Keratinocyte (primary cell): ENCODE measurements at regions not wholly inside any gene's neighbourhood (a gene's known extent, or its start where the extent isn't known, plus 50 kb on each side); places are given as distances from the start of the nearest gene placed in this dataset.

Experiments used
- DNase-seq: peaks from one replicate; pipeline ENCODE4 v3.0.0-alpha.2; 2011; ENCODE audit warnings: low read depth, missing footprints, low spot score
- FAIRE-seq: peaks from 2 replicates; lab custom pipeline; 2011; peaks lifted over from hg19 to GRCh38; lab: Jason Lieb, UNC
- H2AFZ ChIP-seq: 2 replicates; pipeline ENCODE4 v1.6.0; 2012; ENCODE audit warnings: low read length, control low read depth, inconsistent platforms; ENCODE audit not compliant: control insufficient read depth
- H3K27ac ChIP-seq: 2 replicates; pipeline ENCODE4 v1.5.1; 2011; ENCODE audit warnings: low read length; ENCODE audit not compliant: control insufficient read depth, insufficient read depth
- H3K27me3 ChIP-seq: 3 replicates; pipeline ENCODE4 v1.6.0; 2011; ENCODE audit warnings: low read length; ENCODE audit not compliant: control insufficient read depth, insufficient read depth; ENCODE audit errors: extremely low read depth
- H3K36me3 ChIP-seq, 2 experiments: 2 replicates in 1 of 2; 3 replicates in 1 of 2; pipeline ENCODE4 v1.5.1; 2011; ENCODE audit warnings: low read length in 2 of 2, mild to moderate bottlenecking in 1 of 2; ENCODE audit not compliant: control insufficient read depth in 2 of 2, insufficient read depth in 2 of 2; ENCODE audit errors: extremely low read depth in 1 of 2
- H3K4me1 ChIP-seq: 3 replicates; pipeline ENCODE4 v1.5.1; 2011; ENCODE audit warnings: low read length; ENCODE audit not compliant: control insufficient read depth, insufficient read depth; ENCODE audit errors: extremely low read depth
- H3K4me2 ChIP-seq: 3 replicates; pipeline ENCODE4 v1.6.0; 2011; ENCODE audit warnings: low read depth, low read length; ENCODE audit not compliant: control insufficient read depth, insufficient read depth; ENCODE audit errors: extremely low read depth
- H3K4me3 ChIP-seq, 3 experiments: fragments of 200-600 bp in 1 of 3; sonication (generic) in 1 of 3; 2 replicates in 2 of 3; 3 replicates in 1 of 3; pipeline ENCODE4 v1.5.1; 2011 to 2016; ENCODE audit warnings: low read length in 3 of 3, mild to moderate bottlenecking in 3 of 3, control low read depth in 2 of 3, inconsistent platforms in 1 of 3, low read depth in 1 of 3, mixed read lengths in 1 of 3, mixed run types in 1 of 3, moderate library complexity in 1 of 3; ENCODE audit not compliant: control insufficient read depth in 2 of 3, insufficient read depth in 2 of 3; ENCODE audit errors: extremely low read depth in 1 of 3
- H3K79me2 ChIP-seq: 2 replicates; pipeline ENCODE4 v1.6.0; 2012; ENCODE audit warnings: low read length; ENCODE audit not compliant: control insufficient read depth, insufficient read depth
- H3K9ac ChIP-seq: 3 replicates; pipeline ENCODE4 v1.6.0; 2011; ENCODE audit warnings: low read length; ENCODE audit not compliant: control insufficient read depth, insufficient read depth; ENCODE audit errors: extremely low read depth
- H3K9me1 ChIP-seq: 3 replicates; pipeline ENCODE4 v1.6.0; 2011; ENCODE audit warnings: low read length; ENCODE audit not compliant: control insufficient read depth, insufficient read depth; ENCODE audit errors: extremely low read depth
- H3K9me3 ChIP-seq: 2 replicates; pipeline ENCODE4 v1.5.1; 2012; ENCODE audit warnings: low read depth, low read length; ENCODE audit not compliant: control insufficient read depth
- H4K20me1 ChIP-seq: 3 replicates; pipeline ENCODE4 v1.6.0; 2011; ENCODE audit warnings: low read length; ENCODE audit not compliant: control insufficient read depth, insufficient read depth; ENCODE audit errors: extremely low read depth
- EZH2 ChIP-seq: IDR thresholded peaks from one replicate; pipeline ENCODE4 v1.6.1; 2012; ENCODE audit warnings: inconsistent platforms, mild to moderate bottlenecking, low read length, moderate library complexity
- dilution Hi-C: fragments of 300-500 bp; cut with MboI; formaldehyde crosslinking; loops from one replicate; pipeline ENCODE4 v1.7.0; 2020; ENCODE audit warnings: low sequenced_read_pairs; ENCODE audit not compliant: extremely low pct_ligation_motif_present
- TF ChIP-seq, protein P1 (sequence below), 3 experiments: IDR thresholded peaks in 1 of 3; conservative IDR thresholded peaks in 1 of 3; optimal IDR thresholded peaks in 1 of 3; 2 replicates in 2 of 3; 3 replicates in 1 of 3; pipeline versions ENCODE3 to v1.5.1; 2011; ENCODE audit warnings: low read length in 3 of 3, mild to moderate bottlenecking in 3 of 3, moderate library complexity in 2 of 3, control low read depth in 1 of 3, inconsistent platforms in 1 of 3; ENCODE audit not compliant: insufficient read depth in 2 of 3; ENCODE audit errors: extremely low read depth in 1 of 3

DNA sequence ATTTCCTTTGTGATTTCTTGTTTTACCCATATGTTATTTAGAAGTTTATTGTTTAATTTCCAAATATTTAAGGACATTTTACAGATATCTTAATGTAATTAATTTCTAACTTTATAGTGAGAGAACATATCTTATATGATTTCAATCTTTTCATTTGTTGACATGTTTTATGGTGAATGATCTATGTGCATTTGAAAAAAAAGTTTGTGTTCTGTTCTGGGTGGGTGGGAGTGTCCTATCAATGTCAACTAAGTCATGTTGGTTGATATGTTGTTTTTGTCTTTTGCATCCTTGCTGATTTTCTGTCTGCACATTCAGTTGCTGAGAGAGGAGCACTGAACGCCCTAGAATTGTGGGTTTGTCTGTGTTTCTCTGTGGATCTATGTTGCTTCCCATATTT is 50.3 kb upstream of the CBFA2T3 start:
- H3K9me3 ChIP-seq = no peaks in the 10 kb centered on the region
- H3K4me1 ChIP-seq = no peaks in the 10 kb centered on the region
- TF ChIP-seq, protein P1, sequence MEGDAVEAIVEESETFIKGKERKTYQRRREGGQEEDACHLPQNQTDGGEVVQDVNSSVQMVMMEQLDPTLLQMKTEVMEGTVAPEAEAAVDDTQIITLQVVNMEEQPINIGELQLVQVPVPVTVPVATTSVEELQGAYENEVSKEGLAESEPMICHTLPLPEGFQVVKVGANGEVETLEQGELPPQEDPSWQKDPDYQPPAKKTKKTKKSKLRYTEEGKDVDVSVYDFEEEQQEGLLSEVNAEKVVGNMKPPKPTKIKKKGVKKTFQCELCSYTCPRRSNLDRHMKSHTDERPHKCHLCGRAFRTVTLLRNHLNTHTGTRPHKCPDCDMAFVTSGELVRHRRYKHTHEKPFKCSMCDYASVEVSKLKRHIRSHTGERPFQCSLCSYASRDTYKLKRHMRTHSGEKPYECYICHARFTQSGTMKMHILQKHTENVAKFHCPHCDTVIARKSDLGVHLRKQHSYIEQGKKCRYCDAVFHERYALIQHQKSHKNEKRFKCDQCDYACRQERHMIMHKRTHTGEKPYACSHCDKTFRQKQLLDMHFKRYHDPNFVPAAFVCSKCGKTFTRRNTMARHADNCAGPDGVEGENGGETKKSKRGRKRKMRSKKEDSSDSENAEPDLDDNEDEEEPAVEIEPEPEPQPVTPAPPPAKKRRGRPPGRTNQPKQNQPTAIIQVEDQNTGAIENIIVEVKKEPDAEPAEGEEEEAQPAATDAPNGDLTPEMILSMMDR (optimal IDR thresholded peaks at IDR 0.05 in 1 of 3, IDR thresholded peaks at IDR 0.05 in 1 of 3, conservative IDR thresholded peaks at IDR 0.05 in 1 of 3; ENCODE audit: extremely low read depth in 1 of 3, insufficient read depth in 2 of 3, low read length in 3 of 3) = no peak
- TF ChIP-seq EZH2 = no peak
- H3K9ac ChIP-seq = no peak overlapping the region
- no peaks in the 10 kb centered on the region for H3K9me1 ChIP-seq
- dilution Hi-C loops = no loop called here
- FAIRE-seq = no peak
- H3K27ac ChIP-seq = no peak overlapping the region
- no peaks in the 10 kb centered on the region for H3K79me2 ChIP-seq
- H2AFZ ChIP-seq = no peak overlapping the region
- no peaks in the 10 kb centered on the region for H4K20me1 ChIP-seq
- no peak overlapping the region for H3K4me2 ChIP-seq
- no peak for DNase-seq
- peaks cover 3% of the 10 kb centered on the region for H3K27me3 ChIP-seq
- no peak overlapping the region for H3K4me3 ChIP-seq
- no peaks in the 10 kb centered on the region for H3K36me3 ChIP-seq

- Histone ChIP-seq H3K4me2 (no peak overlapping the region), H3K79me2 (no peaks in the 10 kb centered on the region), H3K9me1 (no peaks in the 10 kb centered on the region), H3K27me3 (peaks cover 9% of the 10 kb centered on the region), H3K27ac (no peak overlapping the region), H3K36me3 (no peaks in the 10 kb centered on the region), H3K4me3 (no peak overlapping the region), H2AFZ (no peak overlapping the region), H3K4me1 (no peaks in the 10 kb centered on the region), H3K9ac (no peak overlapping the region), H3K9me3 (no peaks in the 10 kb centered on the region), H4K20me1 (no peaks in the 10 kb centered on the region)
- TF ChIP-seq EZH2 = no peak
- TF ChIP-seq, protein P1 (optimal IDR thresholded peaks at IDR 0.05 in 1 of 3, IDR thresholded peaks at IDR 0.05 in 1 of 3, conservative IDR thresholded peaks at IDR 0.05 in 1 of 3; ENCODE audit: extremely low read depth in 1 of 3, insufficient read depth in 2 of 3, low read length in 3 of 3) = no peak
- dilution Hi-C loops = no loop called here
- no peak for DNase-seq
- no peak for FAIRE-seq
These were observed 55.0 kb upstream of the CBFA2T3 start for GRCh38 chr16:89031715-89032659.
